ENCODE measurements at regions not wholly inside any gene's neighbourhood (a gene's known extent, or its start where the extent isn't known, plus 50 kb on each side); places are given as distances from the start of the nearest gene placed in this dataset.

- TF ChIP-seq CTCF (IDR thresholded peaks at IDR 0.05; ENCODE audit: low read depth, low read length) (no peak), POLR2A (IDR thresholded peaks at IDR 0.05; ENCODE audit: extremely low read depth, insufficient read length) (no peak), MAX (IDR thresholded peaks at IDR 0.05; ENCODE audit: low read depth, low read length) (no peak)
These were observed 161.0 kb downstream of the SEM1 start for GRCh38 chr7:96548664-96549063.

Data from NB4 (cell line).